ENCODE measurements at regions not wholly inside any gene's neighbourhood (a gene's known extent, or its start where the extent isn't known, plus 50 kb on each side); places are given as distances from the start of the nearest gene placed in this dataset.

DNA sequence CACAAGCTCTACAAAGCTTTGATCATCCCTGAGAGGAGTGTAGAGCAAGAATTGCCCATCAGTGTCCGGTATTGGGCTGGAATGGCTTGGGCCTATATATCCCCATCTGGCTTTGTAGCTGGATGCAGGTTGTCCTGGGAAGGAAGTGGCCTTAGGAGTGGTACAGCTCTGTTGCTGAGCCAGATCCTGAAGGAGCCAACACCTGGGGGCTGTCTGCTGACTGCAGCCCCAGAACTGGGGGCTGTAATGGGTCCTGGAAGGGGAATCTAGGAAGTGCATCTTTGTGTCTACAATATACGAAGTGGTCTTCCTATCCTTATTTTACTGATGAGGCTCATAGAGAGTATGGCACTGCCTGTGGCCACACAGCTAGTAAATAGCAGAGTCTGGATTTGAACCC lies 145.9 kb downstream of the CDC5L start:
- no peak for DNase-seq

GRCh38 chr6:44534291-44534690 lies 146.8 kb downstream of the CDC5L start:
- DNase-seq: no peak

GRCh38 chr6:44535446-44535845 lies 147.9 kb downstream of the CDC5L start:
- DNase-seq: no peak

DNA sequence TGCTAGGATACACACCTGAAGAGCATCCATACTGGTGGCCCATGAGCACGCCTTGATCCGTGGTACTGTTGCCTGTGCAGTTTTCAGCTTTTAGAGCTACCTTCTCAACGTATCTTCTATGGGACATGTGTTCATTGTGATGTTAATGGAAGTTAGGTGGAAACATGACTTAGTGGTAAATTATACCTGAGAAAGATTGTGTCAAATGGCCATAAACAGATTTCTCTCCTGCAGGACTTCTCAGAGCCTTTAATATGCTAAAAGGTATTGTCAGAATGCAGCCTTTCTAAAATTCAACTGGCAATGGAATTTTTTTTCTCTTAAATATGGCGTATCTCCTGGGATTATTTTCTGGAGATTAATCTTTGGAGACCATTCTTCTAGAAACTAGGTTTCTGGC lies 148.5 kb downstream of the CDC5L start:
- no peak for DNase-seq

GRCh38 chr6:44537306-44538049 lies 150.0 kb downstream of the CDC5L start:
- no peak for DNase-seq

DNA sequence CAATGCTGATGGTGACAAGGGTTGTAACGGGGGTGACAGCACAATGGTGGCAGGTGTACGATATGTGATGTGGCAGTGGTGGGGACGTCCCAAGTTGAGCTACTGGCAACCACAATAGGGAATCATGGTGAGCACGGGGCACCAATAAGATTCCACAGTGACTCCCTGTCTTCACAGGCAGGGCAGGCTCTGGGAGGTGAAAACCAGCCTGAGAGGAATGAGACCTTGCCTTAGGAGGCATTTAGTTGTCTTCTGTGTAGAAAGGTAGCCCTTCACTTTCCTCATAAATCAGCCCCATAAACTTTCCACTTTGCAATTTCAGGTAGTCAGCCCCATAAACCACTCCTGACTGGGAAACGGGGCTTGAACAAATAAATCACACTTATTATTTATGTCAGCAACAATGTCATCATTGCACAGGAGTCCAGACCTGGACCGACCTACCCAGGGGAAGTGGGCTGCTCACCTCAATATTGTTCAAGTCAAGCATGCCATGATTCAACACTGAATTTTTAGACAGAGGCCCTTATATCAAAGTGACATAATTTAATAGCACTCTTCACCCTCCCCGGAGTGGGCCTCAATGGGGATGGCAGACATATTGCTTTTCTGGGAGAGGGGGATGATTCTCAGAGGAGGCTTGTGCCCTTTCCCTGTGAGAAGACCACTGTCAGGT lies 150.8 kb downstream of the CDC5L start:
- no peak for DNase-seq

GRCh38 chr6:44538807-44539201 lies 151.3 kb downstream of the CDC5L start:
- no peak for DNase-seq

GRCh38 chr6:44539701-44540355 lies 152.3 kb downstream of the CDC5L start:
- DNase-seq: no peak

GRCh38 chr6:44540881-44541280 lies 153.4 kb downstream of the CDC5L start:
- DNase-seq: no peak

DNA sequence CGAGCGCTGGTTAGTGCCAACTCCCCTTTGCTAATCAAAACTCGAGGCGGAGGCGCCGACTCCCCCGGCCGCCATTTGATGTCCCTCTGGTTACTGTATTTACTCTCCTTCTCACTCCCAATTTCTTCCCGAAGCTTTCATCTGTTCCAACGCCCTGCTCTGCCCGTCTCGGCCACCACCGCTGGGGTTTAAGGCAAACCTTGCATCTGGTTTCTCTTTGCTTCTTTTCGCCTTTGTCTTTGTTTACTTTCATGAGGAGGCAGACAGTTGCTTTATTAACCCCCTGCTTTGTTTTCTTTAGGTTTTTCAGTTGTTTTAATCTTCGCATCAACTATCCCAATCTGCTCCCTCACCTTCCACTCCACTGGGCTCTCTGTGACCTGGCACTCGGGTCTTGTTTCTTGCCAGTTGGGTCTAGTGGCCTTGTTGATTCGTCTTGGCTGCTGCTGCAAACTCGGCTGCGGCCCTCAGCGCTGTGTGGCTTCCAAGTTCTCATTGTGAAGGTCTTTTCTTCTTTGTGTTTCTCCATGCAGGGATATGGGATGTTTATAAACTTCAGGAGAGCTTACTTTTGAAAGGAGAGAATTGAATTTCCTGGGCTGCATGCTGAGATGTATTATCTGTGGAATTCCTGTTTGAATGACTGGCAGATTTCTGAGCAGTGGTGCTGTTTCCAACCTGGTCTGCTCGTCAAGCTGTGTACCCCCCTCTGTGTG lies 155.1 kb downstream of the CDC5L start:
- no peak for DNase-seq

GRCh38 chr6:44543664-44544063 lies 156.2 kb downstream of the CDC5L start:
- no peak for DNase-seq

- no peak for DNase-seq
These were observed 157.7 kb downstream of the CDC5L start for GRCh38 chr6:44545224-44545623.

- no peak for DNase-seq
These were observed 160.8 kb downstream of the CDC5L start for GRCh38 chr6:44548319-44548718.

DNA sequence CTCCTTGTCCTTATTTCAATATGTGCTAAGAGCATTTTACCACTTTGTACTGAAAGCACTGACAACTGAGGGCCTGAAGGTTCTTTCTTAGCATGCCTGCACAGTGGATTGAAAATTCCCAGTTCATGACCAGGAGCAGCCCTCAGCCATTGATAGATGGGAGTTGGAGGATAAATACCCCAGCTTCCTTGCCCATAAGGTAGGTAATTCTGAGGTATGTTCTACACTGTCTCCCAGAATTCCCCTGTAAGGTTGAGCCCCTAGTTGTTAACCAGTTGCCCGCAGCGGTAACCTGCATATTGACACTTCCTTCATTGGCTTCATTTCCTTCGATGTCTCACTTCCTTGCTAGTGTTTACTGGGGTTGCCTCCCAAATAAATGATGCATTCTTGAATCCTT lies 162.0 kb downstream of the CDC5L start:
- no peak for DNase-seq

GRCh38 chr6:44554194-44554593 lies 166.7 kb downstream of the CDC5L start:
- no peak for DNase-seq

GRCh38 chr6:44554861-44555260 lies 167.4 kb downstream of the CDC5L start:
- no peak for DNase-seq

DNA sequence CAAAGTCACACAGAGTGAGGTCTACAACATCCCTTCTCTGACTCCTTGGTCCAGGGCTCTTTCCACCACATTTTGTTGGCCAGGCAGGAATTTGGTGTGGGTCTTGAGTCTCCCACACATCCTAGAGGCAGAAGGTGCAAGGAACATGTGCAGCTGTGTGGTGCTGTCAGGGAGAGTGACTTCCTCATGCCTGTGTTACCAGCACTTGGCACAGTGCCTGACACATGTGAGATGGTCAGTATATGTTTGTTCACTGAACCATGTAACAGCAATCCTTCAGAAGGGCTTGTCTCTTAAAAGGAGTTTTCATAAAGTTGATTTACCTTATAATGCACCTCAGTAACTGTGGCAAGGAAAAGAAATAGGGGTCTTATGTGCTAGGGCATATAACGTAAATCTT lies 168.5 kb downstream of the CDC5L start:
- no peak for DNase-seq

GRCh38 chr6:44558024-44558831 lies 170.7 kb downstream of the CDC5L start:
- no peak for DNase-seq

DNA sequence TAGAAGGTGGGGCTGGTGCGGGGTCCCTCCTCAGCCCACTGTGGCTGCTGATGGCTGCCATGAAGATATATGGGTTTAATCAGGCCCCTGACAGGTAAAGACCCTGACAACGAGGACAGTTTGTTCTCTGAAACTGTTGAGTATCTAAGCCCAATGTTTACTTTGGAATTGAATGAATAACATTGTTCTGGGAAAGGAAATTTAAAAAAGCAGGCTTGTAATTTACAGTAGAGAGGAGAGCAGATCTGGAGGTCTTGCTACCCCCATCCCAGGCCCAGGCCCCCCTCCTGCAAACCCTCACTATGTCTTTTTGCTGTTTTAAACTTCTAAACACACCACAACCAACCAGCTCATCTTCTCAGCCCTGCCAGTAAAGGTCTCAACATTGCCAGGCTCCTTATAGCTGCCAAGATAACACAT lies 171.3 kb downstream of the CDC5L start:
- no peak for DNase-seq

GRCh38 chr6:44559486-44560270 lies 172.2 kb downstream of the CDC5L start:
- no peak for DNase-seq

- DNase-seq: no peak
These were observed 173.1 kb downstream of the CDC5L start for GRCh38 chr6:44560458-44561059.

Measured in activated gamma-delta T cell (primary cell).